ENCODE measurements at regions not wholly inside any gene's neighbourhood (a gene's known extent, or its start where the extent isn't known, plus 50 kb on each side); places are given as distances from the start of the nearest gene placed in this dataset.

- DNase-seq (ENCODE audit: low read depth): no peak
- H3K4me3 ChIP-seq (ENCODE audit: low read depth, low read length): no peak overlapping the region
- TF ChIP-seq CTCF (IDR thresholded peaks at IDR 0.05; ENCODE audit: insufficient read depth, low read depth, low read length): no peak
These were observed 348.0 kb downstream of the RPS4Y2 start for GRCh38 chrY:21103885-21104284.

- no peak overlapping the region for H3K4me3 ChIP-seq (ENCODE audit: low read depth, low read length)
- no peak for DNase-seq (ENCODE audit: low read depth)
- TF ChIP-seq CTCF (IDR thresholded peaks at IDR 0.05; ENCODE audit: insufficient read depth, low read depth, low read length): no peak
These were observed 349.6 kb downstream of the RPS4Y2 start for GRCh38 chrY:21105529-21105928.

GRCh38 chrY:21111313-21111712, 355.4 kb downstream of the RPS4Y2 start:
- no peak for TF ChIP-seq CTCF (IDR thresholded peaks at IDR 0.05; ENCODE audit: insufficient read depth, low read depth, low read length)
- H3K4me3 ChIP-seq (ENCODE audit: low read depth, low read length): no peak overlapping the region

GRCh38 chrY:21121065-21121464, 365.2 kb downstream of the RPS4Y2 start:
- no peak for DNase-seq (ENCODE audit: low read depth)
- no peak for TF ChIP-seq CTCF (IDR thresholded peaks at IDR 0.05; ENCODE audit: insufficient read depth, low read depth, low read length)
- no peak overlapping the region for H3K4me3 ChIP-seq (ENCODE audit: low read depth, low read length)

More at GRCh38 chrY:21111313-21111712, 355.4 kb downstream of the RPS4Y2 start:
- DNase-seq (ENCODE audit: low read depth): no peak

- H3K4me3 ChIP-seq (ENCODE audit: low read depth, low read length): no peak overlapping the region
- no peak for TF ChIP-seq CTCF (IDR thresholded peaks at IDR 0.05; ENCODE audit: insufficient read depth, low read depth, low read length)
- DNase-seq (ENCODE audit: low read depth): no peak
These were observed 375.5 kb upstream of the RBMY1B start for GRCh38 chrY:21135591-21135990.

GRCh38 chrY:21138056-21138758, 372.9 kb upstream of the RBMY1B start:
- H3K4me3 ChIP-seq (ENCODE audit: low read depth, low read length): no peak overlapping the region
- no peak for TF ChIP-seq CTCF (IDR thresholded peaks at IDR 0.05; ENCODE audit: insufficient read depth, low read depth, low read length)
- DNase-seq (ENCODE audit: low read depth): no peak

- no peak overlapping the region for H3K4me3 ChIP-seq (ENCODE audit: low read depth, low read length)
- TF ChIP-seq CTCF (IDR thresholded peaks at IDR 0.05; ENCODE audit: insufficient read depth, low read depth, low read length): no peak
- no peak for DNase-seq (ENCODE audit: low read depth)
These were observed 364.8 kb upstream of the RBMY1B start for GRCh38 chrY:21146331-21146730.

Measured in fibroblast of villous mesenchyme (primary cell).